Mucosa of gallbladder (tissue), 1 donor: ENCODE measurements at regions not wholly inside any gene's neighbourhood (a gene's known extent, or its start where the extent isn't known, plus 50 kb on each side); places are given as distances from the start of the nearest gene placed in this dataset.
"Not testable (repeated sequence)": the region's sequence is repeated elsewhere in the genome, so short reads cannot be mapped to it uniquely, and the experiment has no call there.

Source experiments
- DNase-seq: peaks from one replicate; pipeline ENCODE4 v3.0.0-alpha.2; 2020; ENCODE audit warnings: low spot score
- donor health status: DM: no; HTN: no; CAD: no.

DNA sequence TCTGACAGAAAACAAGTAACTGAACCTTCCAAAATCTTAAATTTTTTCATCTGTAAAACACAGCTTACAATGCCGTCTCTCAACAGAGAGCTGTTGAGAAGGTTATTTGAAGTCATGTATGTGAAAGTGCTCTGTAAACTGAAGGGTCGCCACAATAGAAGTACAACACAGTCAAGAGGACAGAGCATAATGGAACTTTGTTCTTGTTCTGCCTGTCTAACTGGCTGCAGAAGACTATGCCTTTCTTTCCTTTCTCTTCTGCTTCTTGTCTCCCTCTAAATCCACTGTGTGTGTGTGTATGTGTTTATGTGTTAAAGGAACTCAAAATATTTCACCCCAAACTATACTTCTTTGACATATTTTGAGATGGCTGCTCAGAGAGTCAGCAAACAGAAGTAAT is 365.8 kb upstream of the RND3 start:
- no peak for DNase-seq

DNA sequence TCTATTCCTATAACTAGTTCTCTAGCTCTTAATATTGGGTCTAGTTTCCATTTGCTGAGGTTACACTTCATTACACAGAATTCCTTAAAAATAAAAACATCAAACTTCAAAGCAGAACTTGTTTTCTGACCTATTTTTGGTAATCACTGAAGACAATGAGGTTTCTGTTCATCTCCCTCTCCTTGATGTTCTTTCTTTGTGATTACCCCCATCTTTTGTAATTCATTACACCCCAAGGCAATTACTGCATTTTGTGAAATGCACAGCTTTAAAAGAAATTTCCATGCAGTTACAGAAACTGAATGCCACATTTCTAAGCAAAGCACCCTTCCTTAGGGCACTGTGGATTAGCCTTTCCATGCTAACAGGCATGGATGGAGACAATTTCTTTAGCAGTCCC is 363.2 kb upstream of the RND3 start:
- no peak for DNase-seq

- DNase-seq: peak; percentile 13
These were observed 360.1 kb upstream of the RND3 start for GRCh38 chr2:150847578-150847977.

DNA sequence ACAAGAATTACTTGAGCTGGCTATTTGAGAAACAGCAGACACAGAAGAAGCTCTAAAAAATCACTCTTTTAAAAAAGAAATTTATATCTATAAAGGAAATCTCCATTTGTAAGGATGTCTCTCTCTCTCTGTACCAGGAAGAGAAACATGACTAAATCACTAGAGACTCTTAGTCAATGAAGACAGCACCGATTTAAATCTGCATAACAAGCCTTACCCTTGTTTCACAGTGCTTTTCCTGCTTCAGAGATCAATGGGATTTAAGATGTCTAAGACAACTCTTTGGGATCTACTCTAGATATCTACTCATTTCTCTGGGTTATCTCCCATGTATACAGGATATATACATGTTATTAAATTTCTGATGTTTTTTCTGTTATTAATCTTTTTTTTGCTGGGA is 359.2 kb upstream of the RND3 start:
- no peak for DNase-seq

- no peak for DNase-seq
These were observed 345.2 kb upstream of the RND3 start for GRCh38 chr2:150832686-150833085.

DNA sequence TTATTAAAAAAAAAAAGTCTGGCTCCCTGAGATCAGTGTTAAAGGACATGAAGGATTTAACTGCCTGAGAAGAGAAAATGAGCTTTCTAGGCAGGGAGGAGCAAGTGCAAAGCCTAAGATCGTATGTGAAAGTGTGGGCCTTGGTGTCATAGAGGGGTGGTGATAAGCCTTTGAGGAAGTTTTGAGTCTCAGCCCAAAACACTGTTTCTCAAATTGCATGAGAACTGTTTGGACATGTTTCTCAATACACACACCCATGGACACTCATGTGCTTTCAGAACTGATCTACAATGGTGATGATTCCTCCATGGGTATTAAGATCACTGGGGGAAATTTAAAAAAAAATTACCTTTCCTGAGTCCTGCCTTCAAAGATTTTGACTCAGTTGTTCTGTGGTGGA is 336.7 kb upstream of the RND3 start:
- DNase-seq: no peak

DNA sequence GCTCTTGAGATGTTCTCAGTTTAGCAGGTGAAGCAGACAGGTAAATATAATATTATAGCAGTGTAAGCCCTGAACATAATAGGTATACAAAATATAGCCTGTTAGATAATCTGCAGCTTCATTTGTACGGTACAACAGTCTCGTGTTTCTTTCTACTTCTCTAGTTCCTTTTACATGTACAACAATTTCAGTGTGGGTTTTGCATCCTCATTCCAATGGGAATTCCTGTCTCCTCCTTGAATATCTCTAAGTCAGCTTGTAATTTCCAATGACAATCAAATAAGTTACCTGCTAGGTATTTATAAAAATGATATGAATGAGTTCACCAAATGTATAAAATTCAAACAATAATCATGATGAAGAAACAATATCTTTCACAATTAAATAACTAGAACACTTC is 330.0 kb upstream of the RND3 start:
- no peak for DNase-seq

- DNase-seq: no peak
These were observed 325.3 kb upstream of the RND3 start for GRCh38 chr2:150812664-150813367.

GRCh38 chr2:150812066-150812465 is 324.6 kb upstream of the RND3 start:
- no peak for DNase-seq

- DNase-seq: peak; percentile 18
These were observed 323.9 kb upstream of the RND3 start for GRCh38 chr2:150811259-150811855.

GRCh38 chr2:150809103-150809502 is 321.6 kb upstream of the RND3 start:
- no peak for DNase-seq

- no peak for DNase-seq
These were observed 318.9 kb upstream of the RND3 start for GRCh38 chr2:150806336-150806735.

DNA sequence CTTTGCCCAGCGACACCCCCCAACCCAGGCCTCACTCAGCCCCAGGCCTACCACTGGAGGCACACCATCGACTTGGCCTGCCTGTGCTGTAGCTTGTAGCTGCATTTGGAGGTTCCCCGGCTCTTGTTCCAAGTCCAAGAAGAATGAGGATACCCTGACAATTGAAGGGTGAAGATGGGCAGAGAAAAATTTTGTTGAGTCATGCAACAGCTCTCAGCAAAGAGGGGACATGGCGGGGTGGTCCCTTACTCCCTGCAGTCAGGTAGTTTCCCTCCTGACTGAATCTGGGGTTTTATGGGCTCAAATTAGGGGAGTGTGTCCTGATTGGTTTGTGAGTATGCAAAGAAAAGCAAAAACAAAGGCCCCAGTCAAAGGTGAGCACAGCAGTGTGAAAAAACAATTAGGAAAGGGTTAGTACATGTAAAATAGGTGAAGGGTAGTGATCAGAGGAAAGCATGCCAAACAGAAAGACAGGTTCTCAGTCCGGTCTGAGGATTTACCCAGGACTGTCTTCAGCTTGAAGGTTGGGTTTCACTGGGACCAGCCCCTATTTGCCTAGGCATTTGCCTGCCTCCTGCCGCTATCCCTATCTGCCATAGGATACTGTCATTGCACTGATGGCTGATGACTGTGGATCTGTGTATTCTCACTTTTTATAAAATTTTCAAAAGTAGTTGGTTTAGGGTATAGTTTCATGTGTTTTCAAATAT is 316.4 kb upstream of the RND3 start:
- no peak for DNase-seq

GRCh38 chr2:150802635-150803034 is 315.2 kb upstream of the RND3 start:
- DNase-seq: no peak

DNA sequence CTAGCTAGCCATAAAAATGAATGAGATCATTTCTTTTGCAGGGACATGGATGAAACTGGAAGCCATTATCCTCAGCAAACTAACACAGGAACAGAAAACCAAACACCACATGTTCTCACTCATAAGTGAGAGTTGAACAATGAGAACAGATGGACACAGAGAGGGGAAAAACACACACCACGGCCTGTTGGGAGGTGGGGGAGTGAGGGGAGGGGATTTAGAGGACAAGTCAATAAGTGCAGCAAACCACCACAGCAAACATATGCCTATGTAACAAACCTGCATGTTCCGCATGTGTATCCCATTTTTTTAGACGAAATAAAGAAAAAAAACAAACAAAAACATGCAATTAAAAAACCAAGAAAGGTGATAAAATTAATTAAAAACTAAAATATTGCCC is 308.8 kb upstream of the RND3 start:
- DNase-seq: not testable (repeated sequence)

DNA sequence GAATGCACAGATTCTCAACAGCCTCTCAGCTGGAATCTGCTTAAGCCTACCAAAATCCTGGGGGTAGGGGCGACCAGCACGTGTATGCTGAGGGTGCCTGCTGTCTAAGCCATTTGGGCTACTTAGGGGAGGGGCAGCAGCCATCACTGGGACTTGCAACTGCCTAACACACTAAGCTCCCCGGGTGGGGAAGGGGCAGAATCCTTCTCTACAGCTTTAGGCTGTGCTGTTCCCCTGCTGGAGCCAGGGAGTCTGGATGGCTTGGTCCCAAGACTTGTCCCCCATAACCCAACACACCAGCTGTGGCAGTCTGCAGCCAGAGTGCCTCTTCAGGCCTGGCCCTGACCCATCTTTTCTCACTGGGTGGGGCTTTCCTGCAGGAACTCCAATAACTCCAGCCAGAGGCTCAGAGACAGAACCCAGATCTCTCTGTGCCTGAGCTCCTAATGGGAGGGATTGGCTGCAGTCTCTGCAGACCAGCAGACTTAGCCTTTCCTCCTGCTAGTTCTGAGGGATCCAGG is 305.4 kb upstream of the RND3 start:
- DNase-seq: no peak

GRCh38 chr2:150791567-150791966 is 304.1 kb upstream of the RND3 start:
- DNase-seq: no peak

DNA sequence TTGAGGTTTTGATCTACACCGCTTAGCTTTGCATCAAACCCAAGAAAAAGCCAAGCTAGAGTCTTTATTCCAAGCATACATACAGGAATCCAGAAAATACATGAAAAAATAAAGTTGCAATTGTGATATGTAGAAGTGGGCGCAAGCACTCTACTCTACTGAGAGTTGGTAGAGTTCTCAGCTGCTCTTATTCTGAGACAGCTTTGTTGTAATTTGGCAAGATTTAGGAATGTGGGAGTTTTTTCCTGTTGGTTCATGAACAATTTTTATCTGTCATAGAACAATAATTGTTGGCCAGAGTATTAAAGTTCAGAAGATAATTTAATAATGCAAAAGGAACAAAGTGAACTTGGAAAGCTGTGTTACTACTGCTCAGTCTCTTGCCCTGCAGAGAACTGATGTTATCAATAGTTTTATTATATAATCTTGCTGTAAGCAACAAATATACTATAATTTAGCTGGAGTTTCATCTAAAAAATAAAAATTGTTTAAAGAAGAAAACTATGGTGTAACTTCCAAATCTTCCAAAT is 302.0 kb upstream of the RND3 start:
- DNase-seq: no peak

DNA sequence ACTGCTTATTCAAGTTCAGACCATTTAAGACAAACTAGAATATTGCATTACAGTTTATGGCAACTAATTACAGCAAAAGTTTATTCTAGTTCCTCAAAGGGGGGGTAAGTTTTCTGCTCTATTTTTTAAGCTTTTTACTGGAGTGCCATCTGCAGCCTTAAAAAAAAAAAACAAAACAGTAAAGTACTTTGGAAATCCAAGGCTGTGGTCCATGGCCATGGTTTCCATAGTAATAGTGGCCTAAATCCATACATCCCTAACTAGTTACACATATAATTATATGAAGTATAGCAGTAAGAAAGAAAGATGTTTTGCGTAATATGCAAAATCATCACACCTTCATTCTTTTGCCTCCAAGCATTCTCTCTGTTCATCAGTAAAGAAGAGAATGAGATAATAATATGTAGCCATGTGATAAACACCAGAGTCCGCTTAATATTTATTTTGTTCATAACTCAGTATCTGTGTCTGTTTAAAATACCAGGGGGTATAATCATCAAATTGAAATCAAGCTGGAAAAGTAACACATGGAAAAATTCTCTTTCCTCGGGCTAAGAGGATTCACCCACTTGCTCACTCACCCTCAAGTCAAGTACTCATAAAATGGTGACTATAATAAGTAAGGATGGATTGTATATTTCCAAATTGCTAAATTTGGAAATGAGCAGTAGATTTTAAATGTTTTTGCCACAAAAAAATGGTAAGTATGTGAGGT is 301.1 kb upstream of the RND3 start:
- DNase-seq: no peak

DNA sequence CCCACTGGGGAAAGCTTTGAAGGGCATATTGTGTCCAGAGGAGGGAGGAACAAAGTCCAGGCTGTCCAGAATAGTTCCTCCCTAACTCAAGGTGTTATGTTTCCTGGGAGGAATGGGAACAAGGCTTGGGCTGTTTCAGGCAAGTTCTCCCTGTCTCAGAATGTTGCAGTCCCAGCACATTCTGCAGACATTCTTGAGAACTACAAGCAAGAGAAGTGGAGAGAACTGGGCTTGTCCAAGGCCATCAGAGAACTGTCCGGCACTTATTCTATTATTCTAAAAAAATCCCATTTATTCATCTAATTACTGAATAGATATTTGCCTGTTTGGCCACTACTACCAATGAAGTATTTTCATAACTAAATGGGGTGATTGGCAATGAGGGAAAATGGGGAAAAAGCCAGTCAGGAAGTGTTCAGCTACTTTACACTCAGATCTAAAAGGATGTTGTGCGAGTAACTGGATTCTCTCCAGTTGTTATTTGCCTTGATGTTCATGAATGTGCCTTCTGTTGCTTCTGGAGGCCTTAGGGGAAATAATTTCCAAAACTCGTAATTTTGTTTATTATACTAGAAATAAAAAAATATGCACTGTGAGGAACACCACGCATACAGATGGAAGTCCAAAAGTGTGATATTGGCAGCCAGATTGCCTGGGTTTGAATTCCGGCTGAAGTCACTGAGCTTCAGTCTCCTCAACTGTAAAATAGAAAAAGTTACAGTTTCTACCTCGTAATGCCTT is 300.1 kb upstream of the RND3 start:
- no peak for DNase-seq

DNA sequence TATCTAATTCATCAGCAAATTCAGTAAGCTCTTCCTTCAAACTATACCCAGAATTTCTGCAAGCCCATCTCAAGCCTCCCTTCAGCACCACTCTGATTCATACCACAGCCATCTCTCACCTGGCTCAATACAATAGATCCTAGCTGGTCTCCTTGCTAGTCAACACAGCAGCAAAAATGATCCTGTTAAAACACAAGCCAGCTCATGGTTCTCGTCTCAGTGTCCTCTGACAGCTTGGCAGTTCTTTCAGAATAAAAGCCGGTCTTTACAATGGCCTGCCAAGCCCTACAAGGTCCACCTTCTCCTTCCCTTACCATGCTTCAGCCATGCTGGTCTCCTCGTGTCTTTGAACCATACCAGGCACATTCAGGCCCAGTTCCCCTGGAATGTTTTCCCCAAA is 296.9 kb upstream of the RND3 start:
- no peak for DNase-seq
